AG09319 (cell line): ENCODE measurements at regions not wholly inside any gene's neighbourhood (a gene's known extent, or its start where the extent isn't known, plus 50 kb on each side); places are given as distances from the start of the nearest gene placed in this dataset.

Experiments used
- DNase-seq: peaks from one replicate; pipeline ENCODE4 v3.0.0-alpha.2; 2010; ENCODE audit warnings: low read depth; ENCODE audit errors: extremely low read depth
- TF ChIP-seq, protein P1 (sequence below): IDR thresholded peaks from 2 replicates; pipeline ENCODE4 v1.5.1; 2011; ENCODE audit warnings: low read depth, mild to moderate bottlenecking, inconsistent platforms, low read length, moderate library complexity

DNA sequence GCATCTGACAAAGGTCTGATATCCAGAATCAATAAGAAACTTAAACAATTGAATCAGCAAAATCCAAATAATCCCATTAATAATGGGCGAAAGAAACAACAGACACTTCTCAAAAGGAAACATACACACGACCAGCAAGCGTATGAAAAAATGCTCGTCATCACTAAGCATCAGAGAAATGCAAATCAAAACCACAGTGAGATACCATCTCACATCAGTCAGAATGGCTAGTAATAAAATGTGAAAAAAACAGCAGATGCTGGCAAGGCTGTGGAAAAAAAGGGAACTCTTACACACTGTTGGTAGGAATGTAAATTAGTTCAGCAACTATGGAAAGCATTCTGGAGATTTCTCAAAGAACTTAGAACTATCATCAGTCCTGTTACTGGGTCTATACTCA, 496.7 kb downstream of the SH2D4B start:
- TF ChIP-seq, protein P1, sequence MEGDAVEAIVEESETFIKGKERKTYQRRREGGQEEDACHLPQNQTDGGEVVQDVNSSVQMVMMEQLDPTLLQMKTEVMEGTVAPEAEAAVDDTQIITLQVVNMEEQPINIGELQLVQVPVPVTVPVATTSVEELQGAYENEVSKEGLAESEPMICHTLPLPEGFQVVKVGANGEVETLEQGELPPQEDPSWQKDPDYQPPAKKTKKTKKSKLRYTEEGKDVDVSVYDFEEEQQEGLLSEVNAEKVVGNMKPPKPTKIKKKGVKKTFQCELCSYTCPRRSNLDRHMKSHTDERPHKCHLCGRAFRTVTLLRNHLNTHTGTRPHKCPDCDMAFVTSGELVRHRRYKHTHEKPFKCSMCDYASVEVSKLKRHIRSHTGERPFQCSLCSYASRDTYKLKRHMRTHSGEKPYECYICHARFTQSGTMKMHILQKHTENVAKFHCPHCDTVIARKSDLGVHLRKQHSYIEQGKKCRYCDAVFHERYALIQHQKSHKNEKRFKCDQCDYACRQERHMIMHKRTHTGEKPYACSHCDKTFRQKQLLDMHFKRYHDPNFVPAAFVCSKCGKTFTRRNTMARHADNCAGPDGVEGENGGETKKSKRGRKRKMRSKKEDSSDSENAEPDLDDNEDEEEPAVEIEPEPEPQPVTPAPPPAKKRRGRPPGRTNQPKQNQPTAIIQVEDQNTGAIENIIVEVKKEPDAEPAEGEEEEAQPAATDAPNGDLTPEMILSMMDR: no peak

DNA sequence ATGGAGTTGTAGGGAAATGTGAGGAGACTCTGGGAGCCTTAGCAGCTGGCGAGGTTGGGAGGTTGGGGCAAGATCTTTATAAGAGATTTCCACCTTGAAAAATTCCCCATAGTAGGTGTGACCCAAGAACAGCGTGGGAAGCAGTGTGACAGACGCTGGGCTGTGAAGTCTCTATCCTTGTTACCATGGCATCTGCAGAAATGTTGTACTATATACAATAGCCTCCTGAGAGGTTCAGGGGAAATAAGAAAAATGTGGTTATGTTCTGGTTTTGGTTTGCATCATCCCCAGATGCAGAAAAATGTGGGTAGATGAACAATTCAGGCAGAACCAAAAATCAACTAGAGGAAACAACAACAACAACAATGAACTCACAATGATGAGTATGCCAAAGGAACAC, 498.6 kb downstream of the SH2D4B start:
- TF ChIP-seq, protein P1: no peak
- no peak for DNase-seq

More for the DNA sequence above, 496.7 kb downstream of the SH2D4B start:
- no peak for DNase-seq

DNA sequence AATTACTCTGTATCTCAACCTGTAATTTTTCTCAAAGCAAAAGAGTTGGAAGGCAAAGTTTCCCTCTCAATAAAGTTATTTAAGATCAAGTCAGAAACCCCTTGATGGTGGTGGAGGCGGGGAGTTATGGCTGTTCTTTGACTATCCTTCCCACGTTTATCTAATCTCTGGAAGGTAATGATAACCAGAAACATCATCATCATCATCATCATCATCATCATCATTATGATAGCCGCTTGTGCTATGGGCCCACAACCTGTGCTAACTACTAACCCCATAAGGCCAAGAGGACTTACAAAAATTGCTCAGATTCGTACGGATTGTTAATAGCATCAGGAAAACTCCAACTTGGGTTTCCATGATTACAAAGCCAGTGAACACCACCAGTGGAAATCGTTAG, 502.3 kb downstream of the SH2D4B start:
- TF ChIP-seq, protein P1: no peak
- no peak for DNase-seq

- DNase-seq: no peak
- TF ChIP-seq, protein P1: no peak
Observed at GRCh38 chr10:81040940-81041339, 503.2 kb downstream of the SH2D4B start.

DNA sequence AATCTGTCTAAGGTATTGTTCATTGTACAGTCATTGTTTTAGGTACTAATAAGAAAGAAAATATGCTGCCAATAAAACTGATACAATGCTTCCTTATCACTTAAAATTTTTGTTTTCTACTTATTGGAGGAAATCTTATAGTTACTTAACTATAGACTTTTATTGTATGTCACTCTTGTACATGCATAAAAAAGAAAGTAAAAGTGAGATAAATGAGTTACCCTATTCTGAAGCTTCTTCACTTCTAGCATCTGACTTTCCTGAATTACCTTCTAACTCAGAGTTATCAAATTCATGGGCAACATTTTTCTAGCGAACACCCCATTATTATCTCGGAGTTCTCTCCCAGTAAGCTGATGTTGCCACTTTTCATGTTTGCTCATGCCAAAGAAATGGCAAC, 504.9 kb downstream of the SH2D4B start:
- TF ChIP-seq, protein P1: no peak
- no peak for DNase-seq

GRCh38 chr10:81065474-81065873, 527.8 kb downstream of the SH2D4B start:
- TF ChIP-seq, protein P1: no peak

DNA sequence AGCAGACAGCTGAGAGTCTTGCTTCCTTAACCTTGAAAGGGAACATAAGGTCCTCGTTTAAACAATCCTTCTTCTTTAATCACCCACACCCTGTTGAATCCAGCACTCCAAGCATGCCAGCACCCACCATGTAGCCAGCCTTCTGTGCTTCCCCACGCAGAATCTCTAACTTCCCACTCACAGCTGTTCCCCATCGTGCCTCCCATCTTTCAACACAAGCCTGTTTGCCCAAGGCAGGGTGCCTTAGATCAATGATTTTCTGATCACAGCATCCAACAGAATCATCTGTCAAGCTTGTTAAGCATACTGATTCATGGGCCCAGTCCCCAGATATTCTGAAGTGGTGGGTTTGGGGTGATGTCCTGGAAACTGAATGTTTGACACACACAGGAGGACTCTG, 530.8 kb downstream of the SH2D4B start:
- TF ChIP-seq, protein P1: no peak
- no peak for DNase-seq

More at GRCh38 chr10:81065474-81065873, 527.8 kb downstream of the SH2D4B start:
- no peak for DNase-seq
